D721Med (cell line): ENCODE measurements at regions not wholly inside any gene's neighbourhood (a gene's known extent, or its start where the extent isn't known, plus 50 kb on each side); places are given as distances from the start of the nearest gene placed in this dataset.
A peak's percentile ranks its signal among the peaks of the same experiment; 100 is the strongest.

Experiments used
- DNase-seq: peaks from one replicate; pipeline ENCODE4 v3.0.0; 2011; ENCODE audit warnings: low spot score; ENCODE audit not compliant: insufficient read length
- FAIRE-seq: peaks from 2 replicates; lab custom pipeline; 2011; peaks lifted over from hg19 to GRCh38; lab: Jason Lieb, UNC
- TF ChIP-seq, protein P1 (sequence below): IDR thresholded peaks from 2 replicates; pipeline ENCODE4 v1.5.1; 2012; ENCODE audit warnings: mild to moderate bottlenecking, control low read depth; ENCODE audit not compliant: insufficient read depth; ENCODE audit errors: missing control alignments

DNA sequence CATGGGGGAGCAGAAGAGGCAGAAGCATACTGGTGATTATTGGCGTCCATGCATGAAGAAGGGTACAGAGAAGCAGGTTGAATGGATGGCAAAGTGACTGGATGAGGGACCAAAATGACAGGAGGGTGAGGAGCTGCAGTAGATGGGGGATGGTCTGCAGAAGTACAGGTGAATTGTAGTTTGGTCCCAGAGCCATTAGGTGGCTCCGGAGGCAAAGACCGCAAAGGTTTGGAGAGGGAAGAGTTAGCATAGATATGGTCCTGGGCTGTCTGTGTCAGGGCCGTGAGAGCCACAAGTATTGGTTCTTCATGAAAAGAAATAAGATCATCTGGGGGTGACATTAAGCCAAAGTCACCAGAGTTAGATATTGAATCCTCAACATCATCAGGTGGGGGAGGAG lies 59.0 kb upstream of the ZNF726 start:
- TF ChIP-seq, protein P1, sequence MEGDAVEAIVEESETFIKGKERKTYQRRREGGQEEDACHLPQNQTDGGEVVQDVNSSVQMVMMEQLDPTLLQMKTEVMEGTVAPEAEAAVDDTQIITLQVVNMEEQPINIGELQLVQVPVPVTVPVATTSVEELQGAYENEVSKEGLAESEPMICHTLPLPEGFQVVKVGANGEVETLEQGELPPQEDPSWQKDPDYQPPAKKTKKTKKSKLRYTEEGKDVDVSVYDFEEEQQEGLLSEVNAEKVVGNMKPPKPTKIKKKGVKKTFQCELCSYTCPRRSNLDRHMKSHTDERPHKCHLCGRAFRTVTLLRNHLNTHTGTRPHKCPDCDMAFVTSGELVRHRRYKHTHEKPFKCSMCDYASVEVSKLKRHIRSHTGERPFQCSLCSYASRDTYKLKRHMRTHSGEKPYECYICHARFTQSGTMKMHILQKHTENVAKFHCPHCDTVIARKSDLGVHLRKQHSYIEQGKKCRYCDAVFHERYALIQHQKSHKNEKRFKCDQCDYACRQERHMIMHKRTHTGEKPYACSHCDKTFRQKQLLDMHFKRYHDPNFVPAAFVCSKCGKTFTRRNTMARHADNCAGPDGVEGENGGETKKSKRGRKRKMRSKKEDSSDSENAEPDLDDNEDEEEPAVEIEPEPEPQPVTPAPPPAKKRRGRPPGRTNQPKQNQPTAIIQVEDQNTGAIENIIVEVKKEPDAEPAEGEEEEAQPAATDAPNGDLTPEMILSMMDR = no peak
- FAIRE-seq = no peak
- no peak for DNase-seq

DNA sequence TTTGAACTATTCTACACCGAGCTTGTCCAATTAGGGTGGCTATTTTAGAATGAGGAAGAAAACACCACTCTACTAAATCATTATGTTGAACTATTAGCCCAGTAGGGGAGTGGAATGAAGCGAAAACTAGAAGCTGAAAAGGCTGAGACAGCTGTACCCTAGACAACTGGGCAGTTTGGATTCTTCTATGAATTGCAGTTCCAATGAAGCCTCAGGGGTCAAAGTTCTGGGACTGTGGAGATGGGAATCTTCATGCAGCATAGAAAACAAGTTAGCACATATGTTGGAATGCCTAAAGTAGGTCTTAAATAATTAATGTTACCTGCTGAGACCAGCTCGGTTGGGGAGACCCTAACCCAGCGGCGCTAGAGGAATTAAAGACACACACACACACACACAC lies 62.7 kb upstream of the ZNF726 start:
- TF ChIP-seq, protein P1 = no peak
- FAIRE-seq (no peak), DNase-seq (no peak)

DNA sequence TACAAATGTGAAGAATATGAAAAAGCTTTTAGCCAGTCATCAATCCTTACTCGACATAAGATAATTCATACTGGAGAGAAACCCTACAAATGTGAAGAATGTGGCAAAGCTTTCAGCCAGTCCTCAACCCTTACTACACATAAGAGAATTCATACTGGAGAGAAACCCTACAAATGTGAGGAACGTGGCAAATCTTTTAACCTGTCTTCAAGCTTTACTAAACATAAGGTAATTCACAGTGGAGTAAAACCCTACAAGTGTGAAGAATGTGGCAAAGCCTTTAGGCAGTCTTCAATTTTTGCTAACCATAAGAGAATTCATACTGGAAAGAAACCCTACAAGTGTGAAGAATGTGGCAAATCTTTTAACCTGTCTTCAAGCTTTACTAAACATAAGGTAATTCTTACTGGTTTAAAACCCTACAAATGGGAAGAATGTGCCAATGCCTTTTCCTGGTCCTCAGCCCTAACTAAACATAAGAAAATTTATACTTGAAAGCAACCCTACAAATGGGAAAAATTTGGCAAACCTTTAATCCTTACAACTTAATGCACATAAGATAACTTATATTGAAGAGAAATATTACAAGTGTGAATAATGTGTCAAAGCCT lies 74.1 kb upstream of the ZNF681 start:
- FAIRE-seq (no peak), DNase-seq (no peak)
- TF ChIP-seq, protein P1 = no peak

DNA sequence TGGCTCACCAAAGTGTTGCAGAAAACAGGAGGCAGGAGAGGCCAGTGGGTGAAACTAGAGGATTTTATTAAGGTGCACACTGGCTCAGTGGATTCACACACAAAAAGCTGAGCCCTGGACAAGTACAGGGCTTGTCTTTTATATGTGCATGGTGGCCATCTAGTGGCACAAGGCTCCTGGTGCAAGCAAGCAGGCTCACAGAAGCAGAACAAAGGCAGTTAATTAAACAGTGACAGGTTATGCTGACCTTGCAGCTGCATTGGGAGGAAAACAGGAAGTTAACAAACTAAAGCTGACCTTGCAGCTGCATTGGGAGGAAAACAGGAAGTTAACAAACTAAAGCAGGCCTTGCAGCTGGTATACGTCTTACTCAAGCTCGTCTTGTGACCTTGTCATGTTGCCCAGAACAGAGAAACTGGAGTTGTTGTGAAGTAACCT lies 65.3 kb upstream of the ZNF681 start:
- TF ChIP-seq, protein P1 = peak; percentile 15
- FAIRE-seq (no peak), DNase-seq (no peak)

DNA sequence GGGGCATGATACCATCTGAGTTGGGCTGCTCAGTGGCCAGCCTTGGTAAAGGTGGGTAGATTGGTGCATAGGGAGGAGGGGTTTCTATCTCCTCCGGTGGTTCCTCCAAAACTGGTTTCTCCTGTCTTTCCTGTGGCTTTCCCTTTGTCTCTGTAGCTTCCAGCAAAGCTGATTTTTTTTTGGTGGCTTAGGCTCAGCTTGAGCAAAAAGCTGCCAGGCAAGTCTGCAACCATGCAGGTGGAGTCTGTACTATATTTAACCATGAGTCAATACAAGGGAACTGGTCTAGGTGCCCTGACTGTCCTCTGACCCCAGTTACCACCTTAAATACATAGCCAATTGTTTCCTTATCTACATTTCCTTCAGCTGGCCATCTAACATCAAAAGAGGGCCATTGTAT lies 64.0 kb upstream of the ZNF681 start:
- FAIRE-seq = no peak
- no peak for DNase-seq
- TF ChIP-seq, protein P1 = no peak

DNA sequence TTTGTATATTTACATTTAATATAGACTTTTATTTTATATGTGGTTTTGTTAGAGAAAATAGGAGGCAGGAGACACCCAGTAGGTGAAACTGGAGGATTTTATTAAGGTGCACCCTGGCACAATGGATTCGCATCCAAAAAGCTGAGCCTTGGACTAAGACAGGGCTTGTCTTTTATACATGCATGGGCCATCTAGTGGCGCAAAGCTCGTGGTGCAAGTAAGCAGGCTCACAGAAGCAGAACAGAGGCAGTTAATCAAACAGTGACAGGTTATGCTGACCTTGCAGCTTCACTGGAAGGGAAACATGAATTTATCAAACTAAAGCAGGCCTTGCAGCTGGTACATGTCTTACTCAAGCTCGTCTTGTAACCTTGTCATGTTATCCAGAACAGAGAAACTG lies 58.8 kb upstream of the ZNF681 start:
- DNase-seq (peak; percentile 23), FAIRE-seq (peak; percentile 55)
- TF ChIP-seq, protein P1 = peak; percentile 27

DNA sequence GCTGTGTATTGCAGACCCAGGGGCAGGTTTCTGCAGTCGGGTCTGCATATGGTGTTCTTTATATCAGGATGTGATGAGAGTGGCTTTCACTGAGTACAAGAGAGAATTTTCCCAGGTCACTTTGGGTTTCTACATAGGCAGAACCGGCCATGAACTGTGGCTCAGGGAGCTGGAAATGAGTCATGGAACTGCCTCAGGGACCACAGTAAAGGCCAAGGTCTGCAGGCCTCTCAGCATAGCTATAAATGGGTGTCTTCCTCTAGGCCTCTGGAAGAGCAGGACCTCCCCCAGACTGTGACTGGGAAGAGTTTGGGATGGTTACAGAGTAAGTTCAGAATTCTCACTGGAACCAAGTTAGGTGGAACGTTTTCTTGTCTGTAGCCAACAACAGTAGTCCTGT lies 51.8 kb upstream of the ZNF681 start:
- TF ChIP-seq, protein P1 = no peak
- DNase-seq (no peak), FAIRE-seq (no peak)
